ENCODE measurements at regions not wholly inside any gene's neighbourhood (a gene's known extent, or its start where the extent isn't known, plus 50 kb on each side); places are given as distances from the start of the nearest gene placed in this dataset.

GRCh38 chr3:189070965-189071364 lies 100.8 kb upstream of the TPRG1 start:
- no peaks in the 10 kb centered on the region for H3K36me3 ChIP-seq
- TF ChIP-seq POLR2A (IDR thresholded peaks at IDR 0.05) (no peak), POLR2AphosphoS5 (IDR thresholded peaks at IDR 0.05) (no peak), CTCF (IDR thresholded peaks at IDR 0.05 in 8 of 11, conservative IDR thresholded peaks at IDR 0.05 in 3 of 11) (no peak)

GRCh38 chr3:189071446-189071845 lies 100.3 kb upstream of the TPRG1 start:
- intact Hi-C loops (cut with DNase I; ENCODE audit: low total_unique reads) = no loop called here
- H3K27me3 ChIP-seq (replicated peaks in 1 of 7) = no peaks in the 10 kb centered on the region
- TF ChIP-seq CTCF (IDR thresholded peaks at IDR 0.05 in 8 of 11, conservative IDR thresholded peaks at IDR 0.05 in 3 of 11) = no peak
- TF ChIP-seq POLR2A (IDR thresholded peaks at IDR 0.05) = no peak
- TF ChIP-seq POLR2AphosphoS5 (IDR thresholded peaks at IDR 0.05) = no peak
- no peak overlapping the region for H3K27ac ChIP-seq
- no peaks in the 10 kb centered on the region for H3K4me1 ChIP-seq
- H3K4me3 ChIP-seq = no peak overlapping the region
- no peak for DNase-seq
- 63 to 82% (median 71%) methylated on average over 2 of the region's 2 CpGs for WGBS, 5 donors
- no peaks in the 10 kb centered on the region for H3K36me3 ChIP-seq
- H3K9me3 ChIP-seq = peaks cover 0 to 13% (median 9%) of the 10 kb centered on the region in 8 donors

More at GRCh38 chr3:189070965-189071364, 100.8 kb upstream of the TPRG1 start:
- Histone ChIP-seq H3K4me3 (no peak overlapping the region), H3K9me3 (peaks cover 0 to 14% (median 10%) of the 10 kb centered on the region in 8 donors), H3K27ac (no peak overlapping the region), H3K27me3 (replicated peaks in 1 of 7) (no peaks in the 10 kb centered on the region), H3K4me1 (no peaks in the 10 kb centered on the region)
- intact Hi-C loops (cut with DNase I; ENCODE audit: low total_unique reads) = no loop called here
- DNase-seq = no peak

- H3K36me3 ChIP-seq = no peaks in the 10 kb centered on the region
- H3K27ac ChIP-seq = no peak overlapping the region
- DNase-seq = no peak
- no peaks in the 10 kb centered on the region for H3K4me1 ChIP-seq
- WGBS, 5 donors = 77 to 96% (median 90%) methylated on average over 1 of the region's 1 CpG
- H3K4me3 ChIP-seq = no peak overlapping the region
- H3K9me3 ChIP-seq = no peaks in the 10 kb centered on the region
- intact Hi-C loops (cut with DNase I; ENCODE audit: low total_unique reads) = no loop called here
- no peak for TF ChIP-seq POLR2AphosphoS5 (IDR thresholded peaks at IDR 0.05)
- H3K27me3 ChIP-seq (replicated peaks in 1 of 7) = no peaks in the 10 kb centered on the region
These were observed 95.3 kb upstream of the TPRG1 start for GRCh38 chr3:189076449-189076848.

- TF ChIP-seq POLR2A (IDR thresholded peaks at IDR 0.05) (no peak), CTCF (IDR thresholded peaks at IDR 0.05 in 8 of 11, conservative IDR thresholded peaks at IDR 0.05 in 3 of 11) (no peak), POLR2AphosphoS5 (IDR thresholded peaks at IDR 0.05) (no peak)
- no peak for DNase-seq
- Histone ChIP-seq H3K9me3 (no peaks in the 10 kb centered on the region), H3K27ac (no peak overlapping the region), H3K27me3 (replicated peaks in 1 of 7) (no peaks in the 10 kb centered on the region), H3K4me1 (no peaks in the 10 kb centered on the region), H3K36me3 (no peaks in the 10 kb centered on the region), H3K4me3 (no peak overlapping the region)
- 31 to 50% (median 36%) methylated on average over 2 of the region's 2 CpGs for WGBS, 5 donors
- intact Hi-C loops (cut with DNase I; ENCODE audit: low total_unique reads) = no loop called here
These were observed 91.0 kb upstream of the TPRG1 start for GRCh38 chr3:189080745-189081144.
